ENCODE measurements at regions not wholly inside any gene's neighbourhood (a gene's known extent, or its start where the extent isn't known, plus 50 kb on each side); places are given as distances from the start of the nearest gene placed in this dataset.

DNA sequence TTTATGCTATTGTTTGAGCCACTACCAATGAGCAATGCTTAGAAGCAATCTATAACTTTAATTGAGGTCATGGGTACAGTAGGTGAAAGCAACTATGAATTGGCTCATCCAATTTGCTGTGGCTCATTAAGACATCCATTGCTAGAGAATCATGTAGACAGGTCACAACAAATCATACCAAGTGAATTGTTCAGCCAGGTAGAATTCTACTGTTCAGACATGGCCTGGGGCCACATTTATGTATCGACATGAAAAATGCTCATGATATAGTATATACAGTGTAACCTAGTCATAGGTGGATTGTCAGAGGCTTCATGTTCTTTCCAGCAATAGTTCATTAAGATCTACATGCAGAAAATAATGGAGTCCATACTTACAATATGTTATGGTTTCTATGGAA is 633.7 kb upstream of the EYS start:
- TF ChIP-seq, protein P1, sequence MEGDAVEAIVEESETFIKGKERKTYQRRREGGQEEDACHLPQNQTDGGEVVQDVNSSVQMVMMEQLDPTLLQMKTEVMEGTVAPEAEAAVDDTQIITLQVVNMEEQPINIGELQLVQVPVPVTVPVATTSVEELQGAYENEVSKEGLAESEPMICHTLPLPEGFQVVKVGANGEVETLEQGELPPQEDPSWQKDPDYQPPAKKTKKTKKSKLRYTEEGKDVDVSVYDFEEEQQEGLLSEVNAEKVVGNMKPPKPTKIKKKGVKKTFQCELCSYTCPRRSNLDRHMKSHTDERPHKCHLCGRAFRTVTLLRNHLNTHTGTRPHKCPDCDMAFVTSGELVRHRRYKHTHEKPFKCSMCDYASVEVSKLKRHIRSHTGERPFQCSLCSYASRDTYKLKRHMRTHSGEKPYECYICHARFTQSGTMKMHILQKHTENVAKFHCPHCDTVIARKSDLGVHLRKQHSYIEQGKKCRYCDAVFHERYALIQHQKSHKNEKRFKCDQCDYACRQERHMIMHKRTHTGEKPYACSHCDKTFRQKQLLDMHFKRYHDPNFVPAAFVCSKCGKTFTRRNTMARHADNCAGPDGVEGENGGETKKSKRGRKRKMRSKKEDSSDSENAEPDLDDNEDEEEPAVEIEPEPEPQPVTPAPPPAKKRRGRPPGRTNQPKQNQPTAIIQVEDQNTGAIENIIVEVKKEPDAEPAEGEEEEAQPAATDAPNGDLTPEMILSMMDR (IDR thresholded peaks at IDR 0.05) = no peak
- no peak for TF ChIP-seq POLR2A (IDR thresholded peaks at IDR 0.05)
- no peak for TF ChIP-seq POLR2AphosphoS5 (IDR thresholded peaks at IDR 0.05)

Measured in prostate gland (tissue), 2 donors.